ENCODE measurements at regions not wholly inside any gene's neighbourhood (a gene's known extent, or its start where the extent isn't known, plus 50 kb on each side); places are given as distances from the start of the nearest gene placed in this dataset.
A peak's percentile ranks its signal among the peaks of the same experiment; 100 is the strongest.

DNA sequence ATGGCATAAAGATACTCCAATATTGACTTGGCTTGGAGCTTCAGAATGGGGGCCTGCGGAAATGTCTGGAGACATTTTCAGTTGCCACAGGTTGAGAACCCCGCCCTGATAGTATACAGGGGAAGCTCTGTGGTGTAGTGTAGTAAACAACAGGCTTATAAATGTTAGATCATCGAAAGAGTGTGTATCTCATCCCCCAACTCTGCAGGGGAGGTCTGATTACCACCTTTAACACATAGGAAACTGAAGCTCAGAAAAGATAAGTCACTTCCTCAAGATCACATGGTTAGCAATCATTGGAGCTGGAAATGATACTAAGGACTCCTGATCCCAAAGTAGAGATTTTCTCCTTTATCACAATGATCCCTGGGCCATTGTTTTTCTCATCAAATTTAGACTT, 144.5 kb upstream of the BMPER start:
- TF ChIP-seq, protein P1, sequence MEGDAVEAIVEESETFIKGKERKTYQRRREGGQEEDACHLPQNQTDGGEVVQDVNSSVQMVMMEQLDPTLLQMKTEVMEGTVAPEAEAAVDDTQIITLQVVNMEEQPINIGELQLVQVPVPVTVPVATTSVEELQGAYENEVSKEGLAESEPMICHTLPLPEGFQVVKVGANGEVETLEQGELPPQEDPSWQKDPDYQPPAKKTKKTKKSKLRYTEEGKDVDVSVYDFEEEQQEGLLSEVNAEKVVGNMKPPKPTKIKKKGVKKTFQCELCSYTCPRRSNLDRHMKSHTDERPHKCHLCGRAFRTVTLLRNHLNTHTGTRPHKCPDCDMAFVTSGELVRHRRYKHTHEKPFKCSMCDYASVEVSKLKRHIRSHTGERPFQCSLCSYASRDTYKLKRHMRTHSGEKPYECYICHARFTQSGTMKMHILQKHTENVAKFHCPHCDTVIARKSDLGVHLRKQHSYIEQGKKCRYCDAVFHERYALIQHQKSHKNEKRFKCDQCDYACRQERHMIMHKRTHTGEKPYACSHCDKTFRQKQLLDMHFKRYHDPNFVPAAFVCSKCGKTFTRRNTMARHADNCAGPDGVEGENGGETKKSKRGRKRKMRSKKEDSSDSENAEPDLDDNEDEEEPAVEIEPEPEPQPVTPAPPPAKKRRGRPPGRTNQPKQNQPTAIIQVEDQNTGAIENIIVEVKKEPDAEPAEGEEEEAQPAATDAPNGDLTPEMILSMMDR (IDR thresholded peaks at IDR 0.05; ENCODE audit: unreplicated experiment in 3 of 3), result no peak
- no peaks in the 10 kb centered on the region for H3K36me3 Mint-ChIP-seq (ENCODE audit: low read depth)
- no peaks in the 10 kb centered on the region for H3K9me3 Mint-ChIP-seq
- no peaks in the 10 kb centered on the region for H3K27me3 Mint-ChIP-seq (ENCODE audit: low read depth)
- H3K4me1 Mint-ChIP-seq, result peaks cover 45% of the 10 kb centered on the region
- no peak overlapping the region for H3K4me3 Mint-ChIP-seq
- H3K27ac Mint-ChIP-seq, result peak overlapping the region in 1 of 3 experiments; percentile 64

DNA sequence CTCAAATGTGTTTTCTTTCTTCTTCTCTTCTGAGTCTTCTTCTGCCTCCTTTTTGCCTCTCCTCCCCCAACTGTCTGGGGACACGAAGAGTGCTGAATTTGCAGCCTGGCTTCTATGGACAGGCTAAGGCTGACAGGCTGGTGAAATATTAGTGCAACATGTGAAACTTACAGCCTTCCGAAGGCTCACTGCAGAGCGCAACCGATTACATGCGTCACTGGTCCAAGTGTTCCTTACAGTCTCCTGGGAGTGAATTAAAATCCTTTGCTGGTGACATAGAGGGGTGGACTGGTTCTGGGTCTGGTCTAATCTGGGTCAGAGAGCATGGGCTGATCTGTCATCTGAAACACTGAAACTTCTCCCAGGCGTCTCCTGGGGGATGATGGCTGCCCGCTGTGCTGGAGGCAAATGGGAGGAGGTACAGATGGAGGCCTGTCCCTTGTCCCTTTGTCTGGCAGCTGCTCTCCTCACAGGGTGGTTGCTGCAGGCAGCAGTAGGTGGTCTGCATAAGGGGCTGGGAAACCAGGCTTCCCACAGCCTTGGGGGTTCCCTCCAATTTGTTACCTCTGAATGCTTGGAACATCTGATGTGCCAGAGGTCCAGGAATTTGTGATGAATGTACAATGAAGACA, 143.8 kb upstream of the BMPER start:
- TF ChIP-seq, protein P1 (IDR thresholded peaks at IDR 0.05; ENCODE audit: unreplicated experiment in 3 of 3), result no peak
- peak overlapping the region; percentile 38 to 64 (median 45) for H3K27ac Mint-ChIP-seq
- H3K27me3 Mint-ChIP-seq (ENCODE audit: low read depth), result no peaks in the 10 kb centered on the region
- no peaks in the 10 kb centered on the region for H3K9me3 Mint-ChIP-seq
- H3K4me1 Mint-ChIP-seq, result peaks cover 45% of the 10 kb centered on the region
- H3K36me3 Mint-ChIP-seq (ENCODE audit: low read depth), result no peaks in the 10 kb centered on the region
- no peak overlapping the region for H3K4me3 Mint-ChIP-seq

DNA sequence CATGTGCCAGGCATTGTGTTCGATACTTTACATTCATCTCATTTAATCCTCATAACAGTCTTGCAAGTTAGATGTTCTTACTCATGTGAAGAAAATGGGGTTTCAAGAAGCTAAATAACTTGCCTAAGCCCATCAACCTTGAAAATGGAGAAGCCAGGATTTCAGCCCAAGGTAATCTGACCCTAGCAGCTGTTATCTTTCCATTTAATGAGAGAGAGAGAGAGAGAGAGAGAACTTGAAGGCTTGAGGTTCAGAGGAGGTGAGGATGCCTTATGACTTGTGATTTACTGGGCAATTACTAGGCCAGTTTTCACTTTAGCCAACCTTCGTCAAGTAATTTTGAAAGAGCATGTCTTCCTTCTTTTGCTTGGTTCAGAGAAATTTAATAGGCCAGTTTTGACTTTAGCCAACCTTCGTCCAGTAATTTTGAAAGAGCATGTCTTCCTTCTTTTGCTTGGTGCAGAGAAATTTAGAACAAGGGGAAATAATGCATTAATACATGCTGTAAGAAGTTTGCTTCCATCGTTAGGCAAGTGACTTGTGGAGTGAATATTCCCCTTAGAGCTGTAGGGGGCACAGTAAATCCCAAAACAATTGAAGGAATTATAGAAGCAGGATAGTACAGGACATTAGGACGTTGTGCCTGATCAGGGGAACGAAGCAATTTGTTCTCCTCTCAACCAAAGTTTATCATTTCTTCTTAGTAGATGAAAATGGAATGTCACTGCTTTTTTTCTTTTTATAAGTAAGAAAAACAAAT, 143.0 kb upstream of the BMPER start:
- Mint-ChIP-seq H3K4me3 (peak overlapping the region in 1 of 3 experiments; percentile 17), H3K27ac (peak overlapping the region; percentile 38 to 45 (median 43)), H3K36me3 (ENCODE audit: low read depth) (no peaks in the 10 kb centered on the region), H3K9me3 (no peaks in the 10 kb centered on the region), H3K4me1 (peaks cover 45% of the 10 kb centered on the region), H3K27me3 (ENCODE audit: low read depth) (no peaks in the 10 kb centered on the region)
- TF ChIP-seq, protein P1 (IDR thresholded peaks at IDR 0.05; ENCODE audit: unreplicated experiment in 3 of 3), result no peak

DNA sequence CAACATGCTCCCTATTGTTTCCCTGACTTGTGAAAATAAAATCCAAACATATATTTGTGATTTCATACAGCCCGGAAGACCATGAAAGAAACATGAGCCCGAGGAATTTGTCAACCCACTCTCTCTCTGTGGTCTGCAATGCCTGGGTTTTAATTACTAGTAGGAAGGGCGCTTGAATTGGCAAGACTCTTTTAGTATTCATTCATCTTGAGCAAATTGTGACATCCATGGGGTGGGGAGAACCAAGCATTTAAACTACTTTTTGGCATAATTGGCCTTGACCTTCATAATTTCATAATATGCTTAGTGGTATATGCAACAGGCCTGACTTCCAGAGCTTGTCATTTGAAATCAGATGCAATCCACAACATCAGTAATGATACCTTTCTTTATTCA, 142.4 kb upstream of the BMPER start:
- TF ChIP-seq, protein P1 (IDR thresholded peaks at IDR 0.05; ENCODE audit: unreplicated experiment in 3 of 3), result no peak

DNA sequence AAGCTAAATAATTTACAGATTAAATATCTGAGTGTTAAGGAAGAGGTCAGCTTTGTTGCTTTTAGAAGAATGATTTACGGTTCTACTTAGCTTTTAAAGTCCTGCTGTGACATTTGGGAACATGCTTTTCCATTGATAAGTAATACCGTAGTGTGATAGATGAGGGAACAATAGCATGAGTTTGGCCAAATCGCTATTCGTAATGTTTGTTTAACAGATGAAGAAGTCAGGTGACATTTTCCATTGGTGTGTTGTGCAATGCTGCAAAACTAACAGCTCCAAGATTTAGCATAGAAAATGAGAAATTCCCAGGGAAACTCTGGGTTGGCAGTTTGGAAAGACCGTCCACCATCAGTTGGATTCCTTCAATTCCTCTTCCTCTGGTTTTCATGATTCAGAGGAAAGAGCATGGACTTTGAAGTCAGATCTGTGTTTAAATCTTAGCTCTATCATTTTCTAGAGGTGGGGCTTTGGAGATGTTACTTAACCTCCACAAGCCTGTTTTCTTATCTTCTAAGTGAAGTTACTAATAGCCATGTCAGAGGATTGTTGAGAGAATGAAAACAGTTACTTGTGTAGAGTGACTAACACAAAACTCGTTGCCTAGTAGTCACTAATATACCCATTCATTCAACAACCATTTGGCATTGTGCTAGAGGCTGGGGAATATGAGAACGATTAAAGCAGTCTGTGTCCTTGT, 140.4 kb upstream of the BMPER start:
- TF ChIP-seq, protein P1 (IDR thresholded peaks at IDR 0.05; ENCODE audit: unreplicated experiment in 3 of 3), result no peak
- Mint-ChIP-seq H3K4me3 (no peak overlapping the region), H3K9me3 (no peaks in the 10 kb centered on the region), H3K27ac (peak overlapping the region; percentile 50 to 79 (median 67)), H3K27me3 (ENCODE audit: low read depth) (no peaks in the 10 kb centered on the region), H3K4me1 (peaks cover 40% of the 10 kb centered on the region), H3K36me3 (ENCODE audit: low read depth) (no peaks in the 10 kb centered on the region)

More for the DNA sequence above, 142.4 kb upstream of the BMPER start:
- H3K27ac Mint-ChIP-seq, result peak overlapping the region; percentile 14 to 45 (median 38)
- no peaks in the 10 kb centered on the region for H3K36me3 Mint-ChIP-seq (ENCODE audit: low read depth)
- H3K4me3 Mint-ChIP-seq, result no peak overlapping the region
- no peaks in the 10 kb centered on the region for H3K27me3 Mint-ChIP-seq (ENCODE audit: low read depth)
- H3K9me3 Mint-ChIP-seq, result no peaks in the 10 kb centered on the region
- H3K4me1 Mint-ChIP-seq, result peaks cover 45% of the 10 kb centered on the region

Data from nephron (organoid).